ENCODE measurements at regions not wholly inside any gene's neighbourhood (a gene's known extent, or its start where the extent isn't known, plus 50 kb on each side); places are given as distances from the start of the nearest gene placed in this dataset.

DNA sequence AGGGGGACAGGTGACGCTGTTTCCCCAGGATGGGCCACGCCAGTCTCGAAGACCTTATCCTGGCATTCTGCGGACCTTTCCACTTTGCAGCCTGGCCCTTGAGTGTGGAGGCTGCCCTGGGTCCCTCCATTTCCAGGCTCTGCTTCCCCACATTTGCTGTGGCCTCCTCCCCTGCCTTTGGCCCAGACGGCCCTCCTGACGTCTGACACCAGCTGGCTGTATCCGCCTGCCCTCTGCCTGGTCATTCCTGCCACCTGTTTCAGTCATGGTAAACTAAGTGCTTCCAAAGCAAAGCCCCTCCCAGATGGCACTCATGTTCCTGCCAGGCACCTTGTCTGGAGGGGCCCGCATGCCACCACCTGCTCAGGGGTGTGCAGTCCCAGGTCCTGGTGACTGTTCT lies 95.1 kb downstream of the ASB1 start:
- POLR2A ChIA-PET = no interaction called here
- Histone ChIP-seq H3K9me2 (ENCODE audit: insufficient read depth, low read length) (no peaks in the 10 kb centered on the region), H3K9me3 (ENCODE audit: low read length) (no peaks in the 10 kb centered on the region), H3K4me3 (ENCODE audit: low read depth, low read length, poor library complexity, severe bottlenecking) (no peak overlapping the region), H3K36me3 (ENCODE audit: insufficient read depth, low read length) (no peaks in the 10 kb centered on the region), H3K27ac (ENCODE audit: low read depth, low read length, poor library complexity, severe bottlenecking) (no peak overlapping the region), H3K79me2 (ENCODE audit: insufficient read depth, low read depth, low read length) (no peaks in the 10 kb centered on the region), H3K4me1 (ENCODE audit: insufficient read depth, low read length, poor library complexity, severe bottlenecking) (no peaks in the 10 kb centered on the region), H4K20me1 (ENCODE audit: insufficient read depth, low read length) (no peaks in the 10 kb centered on the region), H3K4me2 (ENCODE audit: low read length) (no peak overlapping the region), H2AFZ (ENCODE audit: low read length) (no peak overlapping the region)
- no TSS peak for BruUV-seq (replicated peaks)
- no peak for DNase-seq (ENCODE audit: low spot score)
- CTCF ChIA-PET (ENCODE audit: unreplicated experiment) = no interaction called here
- intact Hi-C loops (cut with micrococcal nuclease; ENCODE audit: unreplicated experiment) = no loop called here
- TF ChIP-seq EZH2phosphoT487 (IDR thresholded peaks at IDR 0.05; ENCODE audit: borderline replicate concordance, low read depth, low read length) = no peak
- TF ChIP-seq, protein P1, sequence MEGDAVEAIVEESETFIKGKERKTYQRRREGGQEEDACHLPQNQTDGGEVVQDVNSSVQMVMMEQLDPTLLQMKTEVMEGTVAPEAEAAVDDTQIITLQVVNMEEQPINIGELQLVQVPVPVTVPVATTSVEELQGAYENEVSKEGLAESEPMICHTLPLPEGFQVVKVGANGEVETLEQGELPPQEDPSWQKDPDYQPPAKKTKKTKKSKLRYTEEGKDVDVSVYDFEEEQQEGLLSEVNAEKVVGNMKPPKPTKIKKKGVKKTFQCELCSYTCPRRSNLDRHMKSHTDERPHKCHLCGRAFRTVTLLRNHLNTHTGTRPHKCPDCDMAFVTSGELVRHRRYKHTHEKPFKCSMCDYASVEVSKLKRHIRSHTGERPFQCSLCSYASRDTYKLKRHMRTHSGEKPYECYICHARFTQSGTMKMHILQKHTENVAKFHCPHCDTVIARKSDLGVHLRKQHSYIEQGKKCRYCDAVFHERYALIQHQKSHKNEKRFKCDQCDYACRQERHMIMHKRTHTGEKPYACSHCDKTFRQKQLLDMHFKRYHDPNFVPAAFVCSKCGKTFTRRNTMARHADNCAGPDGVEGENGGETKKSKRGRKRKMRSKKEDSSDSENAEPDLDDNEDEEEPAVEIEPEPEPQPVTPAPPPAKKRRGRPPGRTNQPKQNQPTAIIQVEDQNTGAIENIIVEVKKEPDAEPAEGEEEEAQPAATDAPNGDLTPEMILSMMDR (conservative IDR thresholded peaks at IDR 0.05; ENCODE audit: low read length) = no peak

GRCh38 chr2:238523158-238524110 lies 96.7 kb downstream of the ASB1 start:
- Histone ChIP-seq H3K27ac (ENCODE audit: low read depth, low read length, poor library complexity, severe bottlenecking) (no peak overlapping the region), H3K4me3 (ENCODE audit: low read depth, low read length, poor library complexity, severe bottlenecking) (no peak overlapping the region), H3K79me2 (ENCODE audit: insufficient read depth, low read depth, low read length) (no peaks in the 10 kb centered on the region), H3K4me1 (ENCODE audit: insufficient read depth, low read length, poor library complexity, severe bottlenecking) (no peaks in the 10 kb centered on the region), H3K4me2 (ENCODE audit: low read length) (no peak overlapping the region), H4K20me1 (ENCODE audit: insufficient read depth, low read length) (no peaks in the 10 kb centered on the region), H3K36me3 (ENCODE audit: insufficient read depth, low read length) (no peaks in the 10 kb centered on the region), H3K9me2 (ENCODE audit: insufficient read depth, low read length) (no peaks in the 10 kb centered on the region), H3K9me3 (ENCODE audit: low read length) (no peaks in the 10 kb centered on the region), H2AFZ (ENCODE audit: low read length) (no peak overlapping the region)
- TF ChIP-seq, protein P1 (conservative IDR thresholded peaks at IDR 0.05; ENCODE audit: low read length) = no peak
- no peak for TF ChIP-seq EZH2phosphoT487 (IDR thresholded peaks at IDR 0.05; ENCODE audit: borderline replicate concordance, low read depth, low read length)
- intact Hi-C loops (cut with micrococcal nuclease; ENCODE audit: unreplicated experiment) = no loop called here
- BruUV-seq (replicated peaks) = no TSS peak
- no peak for DNase-seq (ENCODE audit: low spot score)
- POLR2A ChIA-PET = no interaction called here
- CTCF ChIA-PET (ENCODE audit: unreplicated experiment) = no interaction called here

GRCh38 chr2:238524426-238524983 lies 97.8 kb downstream of the ASB1 start:
- Histone ChIP-seq H3K9me3 (ENCODE audit: low read length) (no peaks in the 10 kb centered on the region), H3K4me2 (ENCODE audit: low read length) (no peak overlapping the region), H3K79me2 (ENCODE audit: insufficient read depth, low read depth, low read length) (no peaks in the 10 kb centered on the region), H3K4me1 (ENCODE audit: insufficient read depth, low read length, poor library complexity, severe bottlenecking) (no peaks in the 10 kb centered on the region), H3K9me2 (ENCODE audit: insufficient read depth, low read length) (no peaks in the 10 kb centered on the region), H3K27ac (ENCODE audit: low read depth, low read length, poor library complexity, severe bottlenecking) (no peak overlapping the region), H3K36me3 (ENCODE audit: insufficient read depth, low read length) (no peaks in the 10 kb centered on the region), H2AFZ (ENCODE audit: low read length) (no peak overlapping the region), H3K4me3 (ENCODE audit: low read depth, low read length, poor library complexity, severe bottlenecking) (no peak overlapping the region), H4K20me1 (ENCODE audit: insufficient read depth, low read length) (no peaks in the 10 kb centered on the region)
- CTCF ChIA-PET (ENCODE audit: unreplicated experiment) = no interaction called here
- no peak for TF ChIP-seq EZH2phosphoT487 (IDR thresholded peaks at IDR 0.05; ENCODE audit: borderline replicate concordance, low read depth, low read length)
- TF ChIP-seq, protein P1 (conservative IDR thresholded peaks at IDR 0.05; ENCODE audit: low read length) = no peak
- intact Hi-C loops (cut with micrococcal nuclease; ENCODE audit: unreplicated experiment) = no loop called here
- POLR2A ChIA-PET = no interaction called here
- BruUV-seq (replicated peaks) = no TSS peak
- DNase-seq (ENCODE audit: low spot score) = no peak

All from OCI-LY7 (cell line).